HG03103 (cell line): ENCODE measurements at regions not wholly inside any gene's neighbourhood (a gene's known extent, or its start where the extent isn't known, plus 50 kb on each side); places are given as distances from the start of the nearest gene placed in this dataset.
A peak's percentile ranks its signal among the peaks of the same experiment; 100 is the strongest.

ENCODE experiments used
- ATAC-seq: cut with Tn5 transposase; IDR thresholded peaks from one replicate; pipeline ENCODE4 v1.9.1; 2021; ENCODE audit warnings: low read depth; ENCODE audit not compliant: unreplicated experiment

GRCh38 chr18:64513401-64513800, 364.5 kb upstream of the LINC00305 start:
- no peak for ATAC-seq

GRCh38 chr18:64490207-64490606, 341.3 kb upstream of the LINC00305 start:
- ATAC-seq: no peak

GRCh38 chr18:64488698-64489097, 339.8 kb upstream of the LINC00305 start:
- ATAC-seq: no peak

GRCh38 chr18:64474773-64475172, 325.9 kb upstream of the LINC00305 start:
- ATAC-seq: no peak

- no peak for ATAC-seq
These were observed 325.4 kb upstream of the LINC00305 start for GRCh38 chr18:64474255-64474654.

- ATAC-seq: no peak
These were observed 300.5 kb upstream of the LINC00305 start for GRCh38 chr18:64449434-64449833.

GRCh38 chr18:64444819-64445218, 295.9 kb upstream of the LINC00305 start:
- ATAC-seq: no peak

GRCh38 chr18:64438178-64438577, 289.3 kb upstream of the LINC00305 start:
- ATAC-seq: no peak

- no peak for ATAC-seq
These were observed 287.2 kb upstream of the LINC00305 start for GRCh38 chr18:64436111-64436510.

- ATAC-seq: no peak
These were observed 270.3 kb upstream of the LINC00305 start for GRCh38 chr18:64419156-64419555.

- no peak for ATAC-seq
These were observed 268.1 kb upstream of the LINC00305 start for GRCh38 chr18:64416990-64417389.

GRCh38 chr18:64415218-64415617, 266.3 kb upstream of the LINC00305 start:
- no peak for ATAC-seq

- ATAC-seq: no peak
These were observed 261.8 kb upstream of the LINC00305 start for GRCh38 chr18:64410685-64411084.

GRCh38 chr18:64409511-64409910, 260.6 kb upstream of the LINC00305 start:
- no peak for ATAC-seq

GRCh38 chr18:64407606-64408005, 258.7 kb upstream of the LINC00305 start:
- ATAC-seq: no peak

- no peak for ATAC-seq
These were observed 256.3 kb upstream of the LINC00305 start for GRCh38 chr18:64405161-64405560.

- ATAC-seq: peak; percentile 75
These were observed 255.1 kb upstream of the LINC00305 start for GRCh38 chr18:64403784-64404503.

GRCh38 chr18:64402636-64403035, 253.7 kb upstream of the LINC00305 start:
- ATAC-seq: no peak

GRCh38 chr18:64401268-64402060, 252.6 kb upstream of the LINC00305 start:
- no peak for ATAC-seq

- no peak for ATAC-seq
These were observed 250.7 kb upstream of the LINC00305 start for GRCh38 chr18:64399566-64399965.

GRCh38 chr18:64398320-64398719, 249.4 kb upstream of the LINC00305 start:
- ATAC-seq: peak; percentile 69

GRCh38 chr18:64392202-64392601, 243.3 kb upstream of the LINC00305 start:
- ATAC-seq: no peak
